ENCODE measurements at regions not wholly inside any gene's neighbourhood (a gene's known extent, or its start where the extent isn't known, plus 50 kb on each side); places are given as distances from the start of the nearest gene placed in this dataset.

- TF ChIP-seq CTCF (IDR thresholded peaks at IDR 0.05; ENCODE audit: low read depth, low read length) (no peak), EZH2phosphoT487 (IDR thresholded peaks at IDR 0.05; ENCODE audit: low read depth) (no peak)
These were observed 251.3 kb downstream of the SLC16A7 start for GRCh38 chr12:59847127-59847526.

All from OCI-LY3 (cell line).